ENCODE measurements at regions not wholly inside any gene's neighbourhood (a gene's known extent, or its start where the extent isn't known, plus 50 kb on each side); places are given as distances from the start of the nearest gene placed in this dataset.

DNA sequence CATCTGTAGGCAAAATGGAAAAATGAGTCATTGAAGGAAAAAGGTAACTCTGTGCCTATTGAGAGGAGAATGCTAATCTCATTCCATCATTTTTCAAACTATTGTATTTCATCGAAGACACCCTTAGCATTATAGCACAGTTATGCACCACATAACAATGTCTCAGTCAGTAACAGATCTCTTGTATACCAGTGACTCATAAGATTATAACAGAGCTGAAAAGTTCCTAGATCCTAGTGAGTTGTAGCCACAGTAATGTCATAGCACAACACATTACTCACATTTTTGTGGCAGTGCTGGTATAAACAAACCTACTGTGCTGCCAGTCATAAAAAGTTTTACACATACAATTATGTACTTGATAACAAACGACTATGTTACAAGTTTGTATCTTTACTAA lies 1077.6 kb downstream of the DIAPH3 start:
- TF ChIP-seq, protein P1, sequence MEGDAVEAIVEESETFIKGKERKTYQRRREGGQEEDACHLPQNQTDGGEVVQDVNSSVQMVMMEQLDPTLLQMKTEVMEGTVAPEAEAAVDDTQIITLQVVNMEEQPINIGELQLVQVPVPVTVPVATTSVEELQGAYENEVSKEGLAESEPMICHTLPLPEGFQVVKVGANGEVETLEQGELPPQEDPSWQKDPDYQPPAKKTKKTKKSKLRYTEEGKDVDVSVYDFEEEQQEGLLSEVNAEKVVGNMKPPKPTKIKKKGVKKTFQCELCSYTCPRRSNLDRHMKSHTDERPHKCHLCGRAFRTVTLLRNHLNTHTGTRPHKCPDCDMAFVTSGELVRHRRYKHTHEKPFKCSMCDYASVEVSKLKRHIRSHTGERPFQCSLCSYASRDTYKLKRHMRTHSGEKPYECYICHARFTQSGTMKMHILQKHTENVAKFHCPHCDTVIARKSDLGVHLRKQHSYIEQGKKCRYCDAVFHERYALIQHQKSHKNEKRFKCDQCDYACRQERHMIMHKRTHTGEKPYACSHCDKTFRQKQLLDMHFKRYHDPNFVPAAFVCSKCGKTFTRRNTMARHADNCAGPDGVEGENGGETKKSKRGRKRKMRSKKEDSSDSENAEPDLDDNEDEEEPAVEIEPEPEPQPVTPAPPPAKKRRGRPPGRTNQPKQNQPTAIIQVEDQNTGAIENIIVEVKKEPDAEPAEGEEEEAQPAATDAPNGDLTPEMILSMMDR (IDR thresholded peaks at IDR 0.05; ENCODE audit: low read length), result no peak
- TF ChIP-seq EZH2phosphoT487 (IDR thresholded peaks at IDR 0.05; ENCODE audit: low read length) (no peak), EZH2 (optimal IDR thresholded peaks at IDR 0.05; ENCODE audit: low read depth, low read length) (no peak)
